HL-60 (cell line): ENCODE measurements at regions not wholly inside any gene's neighbourhood (a gene's known extent, or its start where the extent isn't known, plus 50 kb on each side); places are given as distances from the start of the nearest gene placed in this dataset.

ENCODE experiments used
- TF ChIP-seq, protein P1 (sequence below): IDR thresholded peaks from 2 replicates; pipeline ENCODE4 v1.6.1; 2012; ENCODE audit warnings: low read depth; ENCODE audit not compliant: insufficient replicate concordance
- TF ChIP-seq, protein P2 (sequence below): IDR thresholded peaks from one replicate; pipeline ENCODE4 v1.5.1; 2011; ENCODE audit warnings: low read length, control low read depth, inconsistent platforms; ENCODE audit not compliant: insufficient read depth

DNA sequence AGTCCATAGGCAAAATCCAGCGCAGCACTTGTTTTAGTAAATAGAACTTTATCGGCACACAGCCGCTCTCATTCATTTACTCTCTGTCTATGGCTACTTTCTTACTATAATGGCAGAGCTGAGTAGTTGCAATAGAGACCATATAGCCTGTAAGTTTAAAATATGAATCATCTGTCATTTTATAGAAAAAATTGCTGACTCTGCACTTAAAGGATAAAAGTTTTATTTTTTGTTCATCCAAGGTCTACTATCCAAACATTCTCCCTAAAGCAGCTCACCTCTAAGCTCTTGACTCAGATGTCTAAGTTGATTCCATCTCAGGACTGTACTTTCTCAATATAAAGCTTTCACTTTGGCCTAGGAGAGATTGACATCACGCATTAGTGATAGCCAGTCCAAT is 825.7 kb downstream of the OLFM4 start:
- TF ChIP-seq, protein P1, sequence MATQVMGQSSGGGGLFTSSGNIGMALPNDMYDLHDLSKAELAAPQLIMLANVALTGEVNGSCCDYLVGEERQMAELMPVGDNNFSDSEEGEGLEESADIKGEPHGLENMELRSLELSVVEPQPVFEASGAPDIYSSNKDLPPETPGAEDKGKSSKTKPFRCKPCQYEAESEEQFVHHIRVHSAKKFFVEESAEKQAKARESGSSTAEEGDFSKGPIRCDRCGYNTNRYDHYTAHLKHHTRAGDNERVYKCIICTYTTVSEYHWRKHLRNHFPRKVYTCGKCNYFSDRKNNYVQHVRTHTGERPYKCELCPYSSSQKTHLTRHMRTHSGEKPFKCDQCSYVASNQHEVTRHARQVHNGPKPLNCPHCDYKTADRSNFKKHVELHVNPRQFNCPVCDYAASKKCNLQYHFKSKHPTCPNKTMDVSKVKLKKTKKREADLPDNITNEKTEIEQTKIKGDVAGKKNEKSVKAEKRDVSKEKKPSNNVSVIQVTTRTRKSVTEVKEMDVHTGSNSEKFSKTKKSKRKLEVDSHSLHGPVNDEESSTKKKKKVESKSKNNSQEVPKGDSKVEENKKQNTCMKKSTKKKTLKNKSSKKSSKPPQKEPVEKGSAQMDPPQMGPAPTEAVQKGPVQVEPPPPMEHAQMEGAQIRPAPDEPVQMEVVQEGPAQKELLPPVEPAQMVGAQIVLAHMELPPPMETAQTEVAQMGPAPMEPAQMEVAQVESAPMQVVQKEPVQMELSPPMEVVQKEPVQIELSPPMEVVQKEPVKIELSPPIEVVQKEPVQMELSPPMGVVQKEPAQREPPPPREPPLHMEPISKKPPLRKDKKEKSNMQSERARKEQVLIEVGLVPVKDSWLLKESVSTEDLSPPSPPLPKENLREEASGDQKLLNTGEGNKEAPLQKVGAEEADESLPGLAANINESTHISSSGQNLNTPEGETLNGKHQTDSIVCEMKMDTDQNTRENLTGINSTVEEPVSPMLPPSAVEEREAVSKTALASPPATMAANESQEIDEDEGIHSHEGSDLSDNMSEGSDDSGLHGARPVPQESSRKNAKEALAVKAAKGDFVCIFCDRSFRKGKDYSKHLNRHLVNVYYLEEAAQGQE, result no peak
- TF ChIP-seq, protein P2, sequence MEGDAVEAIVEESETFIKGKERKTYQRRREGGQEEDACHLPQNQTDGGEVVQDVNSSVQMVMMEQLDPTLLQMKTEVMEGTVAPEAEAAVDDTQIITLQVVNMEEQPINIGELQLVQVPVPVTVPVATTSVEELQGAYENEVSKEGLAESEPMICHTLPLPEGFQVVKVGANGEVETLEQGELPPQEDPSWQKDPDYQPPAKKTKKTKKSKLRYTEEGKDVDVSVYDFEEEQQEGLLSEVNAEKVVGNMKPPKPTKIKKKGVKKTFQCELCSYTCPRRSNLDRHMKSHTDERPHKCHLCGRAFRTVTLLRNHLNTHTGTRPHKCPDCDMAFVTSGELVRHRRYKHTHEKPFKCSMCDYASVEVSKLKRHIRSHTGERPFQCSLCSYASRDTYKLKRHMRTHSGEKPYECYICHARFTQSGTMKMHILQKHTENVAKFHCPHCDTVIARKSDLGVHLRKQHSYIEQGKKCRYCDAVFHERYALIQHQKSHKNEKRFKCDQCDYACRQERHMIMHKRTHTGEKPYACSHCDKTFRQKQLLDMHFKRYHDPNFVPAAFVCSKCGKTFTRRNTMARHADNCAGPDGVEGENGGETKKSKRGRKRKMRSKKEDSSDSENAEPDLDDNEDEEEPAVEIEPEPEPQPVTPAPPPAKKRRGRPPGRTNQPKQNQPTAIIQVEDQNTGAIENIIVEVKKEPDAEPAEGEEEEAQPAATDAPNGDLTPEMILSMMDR, result no peak
